GM21825 (cell line): ENCODE measurements at regions not wholly inside any gene's neighbourhood (a gene's known extent, or its start where the extent isn't known, plus 50 kb on each side); places are given as distances from the start of the nearest gene placed in this dataset.

Experiments
- ATAC-seq: cut with Tn5 transposase; IDR thresholded peaks from one replicate; pipeline ENCODE4 v1.9.1; 2021; ENCODE audit warnings: mild to moderate bottlenecking, moderate library complexity; ENCODE audit not compliant: unreplicated experiment

- no peak for ATAC-seq
Observed at GRCh38 chr1:188364927-188365449, 1536.2 kb downstream of the PLA2G4A start.

GRCh38 chr1:188365874-188366273 is 1537.1 kb downstream of the PLA2G4A start:
- ATAC-seq = no peak

- no peak for ATAC-seq
Observed at GRCh38 chr1:188367661-188368060, 1538.9 kb downstream of the PLA2G4A start.

- no peak for ATAC-seq
Observed at GRCh38 chr1:188371295-188371806, 1542.6 kb downstream of the PLA2G4A start.

GRCh38 chr1:188372821-188373220 is 1544.1 kb downstream of the PLA2G4A start:
- ATAC-seq = no peak

GRCh38 chr1:188382851-188383250 is 1554.1 kb downstream of the PLA2G4A start:
- no peak for ATAC-seq

- ATAC-seq = no peak
Observed at GRCh38 chr1:188386161-188386560, 1557.4 kb downstream of the PLA2G4A start.

- ATAC-seq = no peak
Observed at GRCh38 chr1:188386666-188387065, 1557.9 kb downstream of the PLA2G4A start.

GRCh38 chr1:188394677-188395076 is 1565.9 kb downstream of the PLA2G4A start:
- no peak for ATAC-seq

- ATAC-seq = no peak
Observed at GRCh38 chr1:188397521-188397920, 1568.8 kb downstream of the PLA2G4A start.

- ATAC-seq = no peak
Observed at GRCh38 chr1:188402986-188403385, 1574.2 kb downstream of the PLA2G4A start.

- no peak for ATAC-seq
Observed at GRCh38 chr1:188406636-188407035, 1577.9 kb downstream of the PLA2G4A start.

GRCh38 chr1:188420177-188420576 is 1591.4 kb downstream of the PLA2G4A start:
- ATAC-seq = no peak

GRCh38 chr1:188423073-188423472 is 1594.3 kb downstream of the PLA2G4A start:
- ATAC-seq = no peak

- no peak for ATAC-seq
Observed at GRCh38 chr1:188424176-188424575, 1595.4 kb downstream of the PLA2G4A start.

GRCh38 chr1:188425687-188426086 is 1596.9 kb downstream of the PLA2G4A start:
- no peak for ATAC-seq

- no peak for ATAC-seq
Observed at GRCh38 chr1:188426561-188426960, 1597.8 kb downstream of the PLA2G4A start.

- ATAC-seq = no peak
Observed at GRCh38 chr1:188427642-188428041, 1598.9 kb downstream of the PLA2G4A start.

- ATAC-seq = no peak
Observed at GRCh38 chr1:188429386-188429785, 1600.6 kb downstream of the PLA2G4A start.

- no peak for ATAC-seq
Observed at GRCh38 chr1:188432427-188432826, 1603.7 kb downstream of the PLA2G4A start.

GRCh38 chr1:188433425-188433824 is 1604.7 kb downstream of the PLA2G4A start:
- ATAC-seq = no peak

- no peak for ATAC-seq
Observed at GRCh38 chr1:188444526-188444925, 1615.8 kb downstream of the PLA2G4A start.

GRCh38 chr1:188462837-188463236 is 1634.1 kb downstream of the PLA2G4A start:
- ATAC-seq = no peak
